Gastroesophageal sphincter (tissue), 3 donors: ENCODE measurements at regions not wholly inside any gene's neighbourhood (a gene's known extent, or its start where the extent isn't known, plus 50 kb on each side); places are given as distances from the start of the nearest gene placed in this dataset.

Source experiments
- EP300 ChIP-seq: sonication (generic); formaldehyde crosslinking; IDR thresholded peaks from one replicate; pipeline ENCODE4 v1.6.1; 2017; ENCODE audit warnings: antibody characterized with exemption, mild to moderate bottlenecking
- POLR2AphosphoS5 ChIP-seq: sonication (generic); formaldehyde crosslinking; IDR thresholded peaks from one replicate; pipeline ENCODE4 v1.6.1; 2017; ENCODE audit warnings: antibody characterized with exemption
- TF ChIP-seq, protein P1 (sequence below), 4 experiments: fragments of 200-600 bp in 2 of 4; fragments of 450-650 bp in 2 of 4; sonication (generic) in 1 of 4; IDR thresholded peaks; one replicate each; pipeline ENCODE4 v1.5.1; 2017 to 2019; ENCODE audit warnings: antibody characterized with exemption in 4 of 4, mild to moderate bottlenecking in 2 of 4, moderate library complexity in 2 of 4

DNA sequence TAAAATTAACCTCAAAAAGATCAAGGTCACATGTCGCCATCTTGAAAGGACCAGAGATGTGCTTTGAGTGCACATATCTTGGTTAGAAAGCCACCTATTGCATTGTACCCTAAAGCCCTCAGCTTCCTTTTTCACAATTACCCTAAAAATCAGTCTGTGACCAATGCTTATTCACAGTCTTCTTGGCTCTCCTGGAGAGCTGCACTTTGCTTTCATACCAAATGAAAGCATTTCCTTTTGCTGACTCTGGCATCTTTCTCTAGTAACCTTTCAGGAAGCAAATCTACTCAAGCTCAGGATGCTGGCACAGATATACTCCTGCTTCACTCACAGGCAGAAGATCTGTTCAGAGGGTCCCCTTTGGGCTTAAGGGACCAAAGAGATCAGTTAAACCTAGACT lies 160.7 kb upstream of the PUM3 start:
- TF ChIP-seq EP300 (no peak), POLR2AphosphoS5 (no peak)
- TF ChIP-seq, protein P1, sequence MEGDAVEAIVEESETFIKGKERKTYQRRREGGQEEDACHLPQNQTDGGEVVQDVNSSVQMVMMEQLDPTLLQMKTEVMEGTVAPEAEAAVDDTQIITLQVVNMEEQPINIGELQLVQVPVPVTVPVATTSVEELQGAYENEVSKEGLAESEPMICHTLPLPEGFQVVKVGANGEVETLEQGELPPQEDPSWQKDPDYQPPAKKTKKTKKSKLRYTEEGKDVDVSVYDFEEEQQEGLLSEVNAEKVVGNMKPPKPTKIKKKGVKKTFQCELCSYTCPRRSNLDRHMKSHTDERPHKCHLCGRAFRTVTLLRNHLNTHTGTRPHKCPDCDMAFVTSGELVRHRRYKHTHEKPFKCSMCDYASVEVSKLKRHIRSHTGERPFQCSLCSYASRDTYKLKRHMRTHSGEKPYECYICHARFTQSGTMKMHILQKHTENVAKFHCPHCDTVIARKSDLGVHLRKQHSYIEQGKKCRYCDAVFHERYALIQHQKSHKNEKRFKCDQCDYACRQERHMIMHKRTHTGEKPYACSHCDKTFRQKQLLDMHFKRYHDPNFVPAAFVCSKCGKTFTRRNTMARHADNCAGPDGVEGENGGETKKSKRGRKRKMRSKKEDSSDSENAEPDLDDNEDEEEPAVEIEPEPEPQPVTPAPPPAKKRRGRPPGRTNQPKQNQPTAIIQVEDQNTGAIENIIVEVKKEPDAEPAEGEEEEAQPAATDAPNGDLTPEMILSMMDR (IDR thresholded peaks at IDR 0.05), result no peak
